Glutamatergic neuron (in vitro differentiated cells): ENCODE measurements at regions not wholly inside any gene's neighbourhood (a gene's known extent, or its start where the extent isn't known, plus 50 kb on each side); places are given as distances from the start of the nearest gene placed in this dataset.

Source experiments
- DNase-seq: peaks from one replicate; pipeline ENCODE4 v3.0.0; 2022
- H3K27ac Mint-ChIP-seq: one replicate; pipeline ENCODE4 v1.8.0; 2020; ENCODE audit warnings: mild to moderate bottlenecking, mixed read lengths, inconsistent platforms; ENCODE audit not compliant: unreplicated experiment
- H3K27me3 Mint-ChIP-seq: one replicate; pipeline ENCODE4 v1.8.0; 2020; ENCODE audit warnings: mild to moderate bottlenecking, moderate library complexity, mixed read lengths, inconsistent platforms; ENCODE audit not compliant: unreplicated experiment
- H3K36me3 Mint-ChIP-seq: one replicate; pipeline ENCODE4 v1.8.0; 2020; ENCODE audit warnings: mild to moderate bottlenecking, mixed read lengths, inconsistent platforms; ENCODE audit not compliant: unreplicated experiment
- H3K4me1 Mint-ChIP-seq: one replicate; pipeline ENCODE4 v1.8.0; 2020; ENCODE audit warnings: mild to moderate bottlenecking, low read depth, mixed read lengths, inconsistent platforms; ENCODE audit not compliant: unreplicated experiment
- H3K4me3 Mint-ChIP-seq: one replicate; pipeline ENCODE4 v1.8.0; 2020; ENCODE audit warnings: mild to moderate bottlenecking, mixed read lengths, inconsistent platforms; ENCODE audit not compliant: unreplicated experiment
- H3K9me3 Mint-ChIP-seq: one replicate; pipeline ENCODE4 v1.8.0; 2020; ENCODE audit warnings: mild to moderate bottlenecking, moderate library complexity, mixed read lengths, inconsistent platforms; ENCODE audit not compliant: unreplicated experiment
- CTCF ChIP-seq: fragments of 200-600 bp; sonication (generic); IDR thresholded peaks from one replicate; pipeline ENCODE4 v1.5.0; 2021; ENCODE audit not compliant: partially characterized antibody, unreplicated experiment

DNA sequence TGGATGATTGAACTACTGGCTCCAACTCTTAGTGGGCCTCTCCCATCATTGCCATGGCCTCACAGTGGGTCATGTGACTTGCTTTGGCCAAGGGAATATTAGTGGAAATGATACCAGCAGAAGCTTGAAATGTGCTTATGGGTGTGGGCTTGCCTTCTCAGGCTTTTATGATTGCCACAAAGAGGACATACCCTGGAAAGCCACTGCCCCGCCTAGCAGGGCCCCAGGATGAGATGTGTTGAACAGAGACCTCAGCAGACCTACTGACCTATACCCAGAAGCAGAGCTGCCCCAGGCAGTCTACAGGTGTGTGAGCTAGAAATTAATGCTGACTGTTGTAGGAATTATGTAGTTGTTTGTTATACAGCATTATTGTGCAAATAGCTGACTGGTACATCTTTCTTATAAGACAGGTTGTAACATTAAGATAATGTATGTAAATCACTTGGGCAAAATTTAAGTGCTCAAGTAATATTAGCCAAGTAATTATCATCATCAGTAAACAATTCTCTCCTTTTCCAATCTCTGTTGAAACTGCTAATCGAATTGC, 67.8 kb upstream of the CDH5 start:
- no peaks in the 10 kb centered on the region for H3K4me1 Mint-ChIP-seq
- no peak overlapping the region for H3K4me3 Mint-ChIP-seq
- peaks cover 2% of the 10 kb centered on the region for H3K9me3 Mint-ChIP-seq
- peaks cover 3% of the 10 kb centered on the region for H3K27me3 Mint-ChIP-seq
- no peak for DNase-seq
- H3K36me3 Mint-ChIP-seq: no peaks in the 10 kb centered on the region
- no peak for TF ChIP-seq CTCF
- H3K27ac Mint-ChIP-seq: no peak overlapping the region

GRCh38 chr16:66298006-66298405, 68.5 kb upstream of the CDH5 start:
- H3K9me3 Mint-ChIP-seq: peaks cover 2% of the 10 kb centered on the region
- no peaks in the 10 kb centered on the region for H3K36me3 Mint-ChIP-seq
- H3K4me3 Mint-ChIP-seq: no peak overlapping the region
- TF ChIP-seq CTCF: no peak
- H3K4me1 Mint-ChIP-seq: no peaks in the 10 kb centered on the region
- no peak overlapping the region for H3K27ac Mint-ChIP-seq
- peaks cover 3% of the 10 kb centered on the region for H3K27me3 Mint-ChIP-seq
- no peak for DNase-seq

GRCh38 chr16:66296591-66296990, 69.9 kb upstream of the CDH5 start:
- Mint-ChIP-seq H3K27ac (no peak overlapping the region), H3K27me3 (peaks cover 5% of the 10 kb centered on the region), H3K9me3 (peaks cover 2% of the 10 kb centered on the region), H3K36me3 (no peaks in the 10 kb centered on the region), H3K4me3 (no peak overlapping the region), H3K4me1 (no peaks in the 10 kb centered on the region)
- no peak for TF ChIP-seq CTCF
- DNase-seq: no peak

DNA sequence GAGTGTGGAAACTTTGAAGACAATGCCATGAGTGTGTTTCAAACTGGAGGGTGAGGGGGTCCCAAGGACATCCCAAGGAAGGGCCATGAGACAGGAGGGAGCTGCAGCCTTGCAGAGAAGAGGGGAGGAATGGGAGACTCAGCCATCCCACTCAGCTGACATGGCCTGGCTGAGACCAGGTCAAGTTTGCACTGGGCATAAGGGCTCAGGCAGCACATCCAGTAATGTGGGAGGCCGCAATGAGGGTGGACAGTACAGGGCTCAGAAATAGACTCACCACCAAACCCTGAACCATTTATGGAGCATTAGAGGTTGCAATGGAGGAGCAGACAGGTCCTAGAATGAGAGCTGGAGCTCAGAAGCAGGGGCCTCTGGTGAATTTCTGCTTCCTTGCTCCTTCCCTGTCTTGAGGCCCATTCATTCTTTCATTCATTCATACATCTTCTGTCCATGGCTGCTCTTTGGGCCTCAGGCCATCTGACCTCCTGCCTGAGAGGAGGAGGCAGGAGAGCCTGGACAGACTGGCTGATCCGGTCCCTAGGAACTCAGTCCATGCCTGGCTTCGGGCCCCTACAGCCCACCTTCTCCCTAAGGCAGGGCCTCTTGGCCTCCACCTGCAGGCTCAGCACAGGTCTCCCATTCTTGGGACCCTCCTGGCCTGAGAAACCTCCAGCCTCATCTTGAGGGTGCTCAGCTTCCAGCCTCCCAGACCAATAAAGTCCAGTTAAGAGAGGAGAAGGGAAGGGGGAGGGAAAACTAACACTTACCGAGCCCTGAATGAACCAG, 70.5 kb upstream of the CDH5 start:
- Mint-ChIP-seq H3K27me3 (peaks cover 5% of the 10 kb centered on the region), H3K9me3 (peaks cover 2% of the 10 kb centered on the region), H3K4me3 (no peak overlapping the region), H3K27ac (no peak overlapping the region), H3K36me3 (no peaks in the 10 kb centered on the region), H3K4me1 (no peaks in the 10 kb centered on the region)
- TF ChIP-seq CTCF: no peak
- DNase-seq: no peak

DNA sequence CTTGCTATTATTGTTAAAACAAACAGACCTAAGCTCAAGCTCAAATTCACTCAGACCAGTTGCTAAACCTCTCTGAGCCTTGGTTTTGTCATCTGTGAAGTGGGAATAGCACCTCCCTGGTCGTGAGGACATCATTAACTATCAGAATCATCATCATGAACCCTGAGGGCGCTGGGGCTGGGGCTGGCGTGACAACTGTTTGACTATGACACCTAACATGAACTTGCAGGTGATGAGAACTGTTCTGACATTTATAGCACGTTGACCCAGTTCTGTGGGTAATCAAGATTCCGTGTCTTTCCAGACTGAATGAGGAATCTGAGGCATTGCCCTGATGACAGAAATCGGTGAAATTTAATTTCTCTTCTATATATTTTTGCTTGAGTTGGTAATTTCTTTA, 71.3 kb upstream of the CDH5 start:
- Mint-ChIP-seq H3K4me1 (no peaks in the 10 kb centered on the region), H3K4me3 (no peak overlapping the region), H3K27ac (no peak overlapping the region), H3K36me3 (no peaks in the 10 kb centered on the region), H3K9me3 (peaks cover 2% of the 10 kb centered on the region), H3K27me3 (peaks cover 2% of the 10 kb centered on the region)
- DNase-seq: no peak
- no peak for TF ChIP-seq CTCF
